ENCODE measurements at regions not wholly inside any gene's neighbourhood (a gene's known extent, or its start where the extent isn't known, plus 50 kb on each side); places are given as distances from the start of the nearest gene placed in this dataset.

DNA sequence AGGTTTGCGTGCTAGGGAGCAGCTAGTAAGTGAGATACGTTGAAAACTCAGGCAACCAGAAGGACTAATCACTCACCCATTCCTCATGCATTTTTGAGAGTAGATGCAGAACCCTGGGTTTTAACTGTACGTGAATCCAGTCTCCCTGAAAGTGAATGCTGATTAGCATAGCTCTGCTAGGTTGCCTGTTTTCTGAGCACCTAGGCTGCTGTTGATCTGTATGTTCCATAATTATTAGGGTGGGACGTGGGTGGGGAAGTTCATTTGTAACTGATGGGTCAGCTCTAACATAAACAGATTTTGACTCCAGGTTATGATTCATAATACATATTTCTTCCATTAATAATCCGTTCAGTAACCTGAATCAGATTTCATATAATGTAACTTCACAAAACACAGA, 379.0 kb upstream of the FANCL start:
- no peak for TF ChIP-seq EZH2 (IDR thresholded peaks at IDR 0.05; ENCODE audit: insufficient read depth, poor library complexity, severe bottlenecking)
- no peak for TF ChIP-seq EZH2phosphoT487 (IDR thresholded peaks at IDR 0.05; ENCODE audit: insufficient read depth, low read depth)

Measured in GM23248 (cell line).